ENCODE measurements at regions not wholly inside any gene's neighbourhood (a gene's known extent, or its start where the extent isn't known, plus 50 kb on each side); places are given as distances from the start of the nearest gene placed in this dataset.

DNA sequence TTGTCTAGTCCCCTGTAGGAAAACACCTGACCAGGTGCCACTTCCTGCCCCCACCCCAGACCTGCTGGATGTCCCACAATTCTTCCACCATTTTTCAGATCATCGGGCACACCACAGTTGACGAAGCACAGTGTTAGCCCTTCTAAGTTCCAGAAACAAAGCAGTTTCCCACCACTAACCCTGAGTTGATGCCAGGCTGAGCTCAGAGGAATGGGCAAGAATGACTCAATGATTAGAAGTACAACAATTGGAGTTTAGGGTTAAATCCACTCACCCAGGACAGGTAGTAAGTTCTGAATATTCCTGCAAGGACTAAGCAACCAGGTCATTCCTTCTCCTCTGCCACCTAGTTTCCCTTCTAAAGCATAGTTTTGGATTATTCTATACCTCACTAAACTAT lies 979.8 kb downstream of the BCL11B start:
- no peaks in the 10 kb centered on the region for H3K79me2 ChIP-seq (ENCODE audit: insufficient read depth)
- TF ChIP-seq EZH2 (IDR thresholded peaks at IDR 0.05; ENCODE audit: insufficient read depth, poor library complexity, severe bottlenecking) (no peak), EZH2phosphoT487 (IDR thresholded peaks at IDR 0.05; ENCODE audit: insufficient read depth, low read depth) (no peak)
- WGBS, 2 experiments (ENCODE audit: low coverage in 1 of 2, low lambda C conversion rate in 2 of 2, missing lambda C conversion rate in 2 of 2): 56 to 78% methylated on average over 2 of the region's 2 CpGs
- in situ Hi-C loops (cut with MboI): no loop called here
- no peaks in the 10 kb centered on the region for H3F3A ChIP-seq (ENCODE audit: insufficient read depth)
- no peak overlapping the region for H3K4me2 ChIP-seq (ENCODE audit: unreplicated experiment)
- H3K27ac ChIP-seq: no peak overlapping the region
- no peak overlapping the region for H3K9ac ChIP-seq
- no peaks in the 10 kb centered on the region for H3K4me1 ChIP-seq (ENCODE audit: insufficient read depth)
- no peak overlapping the region for H2AFZ ChIP-seq
- no peaks in the 10 kb centered on the region for H3K27me3 ChIP-seq (replicated peaks; ENCODE audit: insufficient read depth)
- no peaks in the 10 kb centered on the region for H3K9me2 ChIP-seq (ENCODE audit: insufficient read depth)
- no peak overlapping the region for H3K4me3 ChIP-seq
- DNase-seq: no peak
- no peaks in the 10 kb centered on the region for H4K20me1 ChIP-seq (ENCODE audit: insufficient read depth)
- H3K36me3 ChIP-seq (ENCODE audit: low read depth): no peaks in the 10 kb centered on the region
- H3K9me3 ChIP-seq (ENCODE audit: low read depth): no peaks in the 10 kb centered on the region

GRCh38 chr14:98293576-98293975 lies 978.4 kb downstream of the BCL11B start:
- Histone ChIP-seq H3F3A (ENCODE audit: insufficient read depth) (no peaks in the 10 kb centered on the region), H3K79me2 (ENCODE audit: insufficient read depth) (no peaks in the 10 kb centered on the region), H3K4me3 (no peak overlapping the region), H3K4me1 (ENCODE audit: insufficient read depth) (no peaks in the 10 kb centered on the region), H3K9me2 (ENCODE audit: insufficient read depth) (no peaks in the 10 kb centered on the region), H3K27me3 (replicated peaks; ENCODE audit: insufficient read depth) (no peaks in the 10 kb centered on the region), H3K36me3 (ENCODE audit: low read depth) (no peaks in the 10 kb centered on the region), H3K9ac (no peak overlapping the region), H3K27ac (no peak overlapping the region), H4K20me1 (ENCODE audit: insufficient read depth) (no peaks in the 10 kb centered on the region), H3K9me3 (ENCODE audit: low read depth) (no peaks in the 10 kb centered on the region), H2AFZ (no peak overlapping the region), H3K4me2 (ENCODE audit: unreplicated experiment) (no peak overlapping the region)
- no peak for DNase-seq
- TF ChIP-seq EZH2 (IDR thresholded peaks at IDR 0.05; ENCODE audit: insufficient read depth, poor library complexity, severe bottlenecking) (no peak), EZH2phosphoT487 (IDR thresholded peaks at IDR 0.05; ENCODE audit: insufficient read depth, low read depth) (no peak)
- in situ Hi-C loops (cut with MboI): no loop called here
- WGBS, 2 experiments (ENCODE audit: low coverage in 1 of 2, low lambda C conversion rate in 2 of 2, missing lambda C conversion rate in 2 of 2): 7% methylated on average over 5 of the region's 5 CpGs

- Histone ChIP-seq H3K4me1 (ENCODE audit: insufficient read depth) (no peaks in the 10 kb centered on the region), H3K27ac (no peak overlapping the region), H3F3A (ENCODE audit: insufficient read depth) (no peaks in the 10 kb centered on the region), H3K9ac (no peak overlapping the region), H3K79me2 (ENCODE audit: insufficient read depth) (no peaks in the 10 kb centered on the region), H3K4me2 (ENCODE audit: unreplicated experiment) (no peak overlapping the region), H2AFZ (no peak overlapping the region), H3K9me2 (ENCODE audit: insufficient read depth) (no peaks in the 10 kb centered on the region), H3K4me3 (no peak overlapping the region), H3K9me3 (ENCODE audit: low read depth) (no peaks in the 10 kb centered on the region), H3K36me3 (ENCODE audit: low read depth) (no peaks in the 10 kb centered on the region), H4K20me1 (ENCODE audit: insufficient read depth) (no peaks in the 10 kb centered on the region), H3K27me3 (replicated peaks; ENCODE audit: insufficient read depth) (no peaks in the 10 kb centered on the region)
- in situ Hi-C loops (cut with MboI): no loop called here
- 29 to 37% methylated on average over 7 of the region's 7 CpGs for WGBS, 2 experiments (ENCODE audit: low coverage in 1 of 2, low lambda C conversion rate in 2 of 2, missing lambda C conversion rate in 2 of 2)
- DNase-seq: no peak
- no peak for TF ChIP-seq EZH2phosphoT487 (IDR thresholded peaks at IDR 0.05; ENCODE audit: insufficient read depth, low read depth)
- TF ChIP-seq EZH2 (IDR thresholded peaks at IDR 0.05; ENCODE audit: insufficient read depth, poor library complexity, severe bottlenecking): no peak
These were observed 975.1 kb downstream of the BCL11B start for GRCh38 chr14:98296895-98297294.

- H3K36me3 ChIP-seq (ENCODE audit: low read depth): no peaks in the 10 kb centered on the region
- no peak overlapping the region for H3K4me3 ChIP-seq
- H3K9me3 ChIP-seq (ENCODE audit: low read depth): no peaks in the 10 kb centered on the region
- WGBS, 2 experiments (ENCODE audit: low coverage in 1 of 2, low lambda C conversion rate in 2 of 2, missing lambda C conversion rate in 2 of 2): 53 to 56% methylated on average over 7 of the region's 7 CpGs
- TF ChIP-seq EZH2 (IDR thresholded peaks at IDR 0.05; ENCODE audit: insufficient read depth, poor library complexity, severe bottlenecking): no peak
- no peak for TF ChIP-seq EZH2phosphoT487 (IDR thresholded peaks at IDR 0.05; ENCODE audit: insufficient read depth, low read depth)
- H3K27ac ChIP-seq: no peak overlapping the region
- H3K79me2 ChIP-seq (ENCODE audit: insufficient read depth): no peaks in the 10 kb centered on the region
- no peak overlapping the region for H2AFZ ChIP-seq
- no peak overlapping the region for H3K9ac ChIP-seq
- no peaks in the 10 kb centered on the region for H3K4me1 ChIP-seq (ENCODE audit: insufficient read depth)
- H3K4me2 ChIP-seq (ENCODE audit: unreplicated experiment): no peak overlapping the region
- no peaks in the 10 kb centered on the region for H4K20me1 ChIP-seq (ENCODE audit: insufficient read depth)
- H3K9me2 ChIP-seq (ENCODE audit: insufficient read depth): no peaks in the 10 kb centered on the region
- H3F3A ChIP-seq (ENCODE audit: insufficient read depth): no peaks in the 10 kb centered on the region
- H3K27me3 ChIP-seq (replicated peaks; ENCODE audit: insufficient read depth): no peaks in the 10 kb centered on the region
- no peak for DNase-seq
- in situ Hi-C loops (cut with MboI): no loop called here
These were observed 974.4 kb downstream of the BCL11B start for GRCh38 chr14:98297567-98297966.

Measured in GM23248 (cell line).